Endometrium (tissue), 2 donors: ENCODE measurements at regions not wholly inside any gene's neighbourhood (a gene's known extent, or its start where the extent isn't known, plus 50 kb on each side); places are given as distances from the start of the nearest gene placed in this dataset.
"Not testable (repeated sequence)": the region's sequence is repeated elsewhere in the genome, so short reads cannot be mapped to it uniquely, and the experiment has no call there.

Experiments
- FAIRE-seq: peaks from 2 replicates; lab custom pipeline; 2012; peaks lifted over from hg19 to GRCh38; lab: Jason Lieb, UNC
- donor health status: control.
- donor health status: control.

DNA sequence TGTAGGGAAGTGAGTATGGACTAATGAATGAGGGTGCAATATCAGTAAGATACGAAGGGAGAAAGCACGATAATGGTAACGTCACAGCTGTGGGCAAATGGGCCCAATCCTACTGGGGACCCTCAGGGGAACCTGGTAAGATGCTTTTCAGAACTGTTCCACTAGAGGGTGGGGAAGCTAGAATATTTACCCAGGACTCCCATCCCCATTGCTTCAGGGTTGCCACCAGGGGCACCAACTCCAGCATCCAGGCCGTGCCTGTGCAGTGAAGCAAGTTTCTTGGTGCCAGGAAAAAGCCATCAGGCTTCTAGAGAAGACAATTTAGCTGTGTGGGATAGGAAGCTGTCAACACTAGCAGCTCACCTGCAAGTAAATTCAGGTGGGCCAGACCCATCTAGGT is 409.3 kb downstream of the AGTPBP1 start:
- no peak for FAIRE-seq

- no peak for FAIRE-seq
Measured at GRCh38 chr9:85331626-85332025, 410.1 kb downstream of the AGTPBP1 start.

DNA sequence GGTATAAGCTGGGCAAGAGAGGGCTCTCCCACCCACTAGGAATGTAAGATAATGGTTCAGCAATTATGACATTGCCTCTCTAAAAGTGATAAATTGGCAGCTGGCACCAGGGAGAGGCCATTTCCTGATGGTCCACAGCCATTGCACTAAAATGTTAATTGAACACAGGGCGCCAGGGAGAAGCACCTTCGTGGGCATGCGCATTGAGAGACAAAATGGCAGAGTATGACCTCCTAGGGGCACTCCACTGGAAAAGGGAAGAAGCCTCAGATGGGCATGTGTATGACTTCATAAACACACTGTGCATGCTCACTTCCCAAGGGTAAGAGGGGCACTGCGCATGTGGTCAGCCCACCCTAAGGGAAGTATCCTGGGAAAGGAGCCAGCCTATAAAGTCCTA is 419.2 kb downstream of the AGTPBP1 start:
- no peak for FAIRE-seq

DNA sequence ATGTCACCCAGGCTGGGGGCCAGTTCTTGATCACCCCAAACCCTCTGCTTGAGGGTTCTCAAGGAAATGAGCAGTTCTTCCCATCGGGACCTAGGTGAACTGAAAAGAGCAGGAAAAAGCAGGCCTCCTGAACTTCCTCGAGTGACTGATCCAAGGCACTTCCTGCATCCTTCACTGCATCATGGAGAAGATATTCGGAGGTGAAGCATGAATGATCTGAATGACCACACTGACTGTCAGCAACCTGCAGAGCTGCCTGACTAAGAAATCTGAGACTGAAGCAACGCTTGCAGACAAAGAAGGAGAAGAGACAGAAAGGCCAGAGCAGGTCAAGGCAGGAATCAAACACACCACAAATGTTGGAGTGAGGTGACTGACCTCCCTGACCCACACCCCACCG is 420.2 kb downstream of the AGTPBP1 start:
- FAIRE-seq: no peak

DNA sequence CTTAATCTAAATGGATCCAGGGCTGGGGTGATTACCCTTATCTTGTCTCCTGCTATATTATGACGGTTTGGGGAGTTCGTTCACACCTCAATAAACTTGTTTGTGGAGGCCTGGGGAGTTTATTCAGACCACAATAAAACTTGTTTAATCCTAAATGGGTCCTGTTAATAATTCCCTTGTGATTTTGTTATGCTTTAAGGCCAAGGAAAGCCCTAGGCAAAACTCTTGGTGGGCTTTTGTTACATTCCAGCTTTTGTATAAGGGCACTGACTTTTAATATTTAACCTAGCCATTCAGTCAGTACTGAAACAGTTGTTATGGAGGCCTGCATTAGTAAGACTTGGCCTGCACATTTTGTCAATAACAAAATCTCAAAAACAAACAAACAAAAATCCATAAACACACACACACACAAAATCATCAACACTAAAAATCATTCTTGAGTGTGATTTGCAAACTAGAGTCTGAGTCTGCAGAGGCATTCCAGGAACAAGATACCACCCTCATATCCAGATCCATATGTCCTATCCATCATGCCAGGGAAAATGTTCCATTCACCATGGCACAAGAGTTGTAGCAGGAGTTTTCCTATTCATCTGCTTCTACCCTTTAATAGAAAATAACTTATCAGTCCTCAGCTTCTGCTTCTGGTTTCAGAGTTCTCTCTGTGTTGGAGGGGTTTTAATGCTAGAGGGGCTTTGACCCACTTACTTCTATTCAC is 421.7 kb downstream of the AGTPBP1 start:
- FAIRE-seq: no peak

DNA sequence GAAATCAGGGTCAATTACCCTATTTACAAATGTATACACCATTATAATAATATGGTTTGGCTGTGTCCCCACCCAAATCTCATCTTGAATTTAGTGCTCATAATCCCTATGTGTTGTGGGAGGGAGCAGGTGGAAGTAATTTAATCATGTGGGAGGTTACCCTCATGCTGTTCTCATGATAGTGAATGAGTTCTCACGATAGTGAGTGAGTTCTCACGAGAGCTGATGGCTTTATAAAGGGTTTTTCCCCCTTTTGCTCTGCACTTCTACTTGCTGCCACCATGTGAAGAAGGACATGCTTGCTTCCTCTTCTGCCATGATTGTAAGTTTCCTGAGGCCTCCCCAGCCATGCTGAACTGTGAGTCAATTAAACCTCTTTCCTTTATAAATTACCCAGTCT is 426.2 kb downstream of the AGTPBP1 start:
- not testable (repeated sequence) for FAIRE-seq

GRCh38 chr9:85310573-85310972 is 431.2 kb downstream of the AGTPBP1 start:
- FAIRE-seq: no peak

DNA sequence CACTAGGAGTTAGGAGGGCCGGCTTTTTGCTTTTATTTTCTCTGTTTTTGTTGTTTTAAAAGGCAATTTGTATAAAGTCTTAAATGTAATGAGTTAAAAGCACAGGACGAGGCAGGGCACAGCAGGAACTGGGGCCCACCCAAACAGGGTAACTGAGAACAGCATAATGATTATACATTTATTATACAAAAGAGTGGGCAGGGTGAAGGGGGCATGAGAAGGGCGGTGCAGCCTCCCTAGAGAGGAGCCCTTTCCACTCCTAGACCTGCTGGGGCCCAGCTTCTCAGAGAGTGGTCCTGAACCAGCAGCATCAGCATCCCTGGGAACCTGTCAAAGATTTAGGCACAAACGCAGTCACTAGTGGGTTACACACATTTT is 438.0 kb downstream of the AGTPBP1 start:
- no peak for FAIRE-seq

- FAIRE-seq: no peak
Measured at GRCh38 chr9:85302938-85303756, 438.6 kb downstream of the AGTPBP1 start.

- FAIRE-seq: no peak
Measured at GRCh38 chr9:85298499-85298898, 443.3 kb downstream of the AGTPBP1 start.

DNA sequence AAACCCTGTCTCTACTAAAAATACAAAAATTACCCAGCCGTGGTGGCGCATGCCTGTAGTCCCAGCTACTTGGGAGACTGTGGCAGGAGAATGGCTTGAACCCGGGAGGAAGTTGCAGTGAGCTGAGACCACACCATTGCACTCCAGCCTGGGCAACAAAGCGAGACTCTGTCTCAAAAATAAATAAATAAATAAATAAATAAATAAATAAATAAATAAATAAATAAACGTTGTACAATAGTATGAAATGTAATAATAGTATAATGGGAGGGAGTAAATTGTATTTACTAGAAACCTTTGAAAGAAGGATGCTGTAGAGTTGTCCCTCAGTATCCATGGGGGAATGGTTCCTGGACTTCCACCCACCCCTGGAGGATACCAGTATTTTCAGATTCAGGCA is 446.5 kb downstream of the AGTPBP1 start:
- FAIRE-seq: not testable (repeated sequence)

DNA sequence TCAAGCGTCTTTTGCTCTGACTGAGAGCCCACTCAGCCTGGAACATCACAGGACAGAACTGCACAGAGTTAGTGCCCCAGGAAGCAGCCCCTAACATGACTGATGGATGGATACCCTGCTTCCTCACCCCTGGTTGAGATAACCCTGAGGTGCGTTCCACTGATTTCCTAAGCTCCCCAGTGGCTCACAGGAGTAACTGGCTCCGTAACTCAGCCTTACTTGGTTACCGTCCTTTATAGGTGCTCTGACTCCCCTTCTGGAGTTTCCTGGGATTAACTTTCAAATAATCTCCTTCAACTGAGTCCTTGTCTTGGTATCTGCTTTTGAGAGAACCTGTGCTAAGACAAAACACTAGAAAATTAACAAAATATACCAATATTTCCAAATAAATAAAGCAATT is 449.5 kb downstream of the AGTPBP1 start:
- no peak for FAIRE-seq

DNA sequence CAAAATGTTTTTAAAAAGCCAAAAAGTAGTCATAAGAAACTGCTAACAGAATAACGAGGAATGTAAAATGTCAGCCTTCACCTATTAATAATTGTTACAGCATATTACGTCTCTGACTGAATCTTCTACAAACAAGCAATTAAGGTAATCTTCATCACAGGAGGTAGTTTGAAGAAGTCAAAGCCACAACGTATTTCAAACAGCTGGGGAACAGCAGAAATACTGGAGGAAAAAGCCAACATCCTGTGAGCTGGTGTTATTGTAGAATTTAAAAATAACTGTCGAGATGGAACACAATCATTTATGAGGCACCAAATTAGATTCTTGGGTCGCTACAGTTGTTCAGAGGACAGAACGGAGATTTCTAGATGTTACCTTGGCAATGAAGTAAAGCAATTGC is 450.5 kb downstream of the AGTPBP1 start:
- FAIRE-seq: no peak

DNA sequence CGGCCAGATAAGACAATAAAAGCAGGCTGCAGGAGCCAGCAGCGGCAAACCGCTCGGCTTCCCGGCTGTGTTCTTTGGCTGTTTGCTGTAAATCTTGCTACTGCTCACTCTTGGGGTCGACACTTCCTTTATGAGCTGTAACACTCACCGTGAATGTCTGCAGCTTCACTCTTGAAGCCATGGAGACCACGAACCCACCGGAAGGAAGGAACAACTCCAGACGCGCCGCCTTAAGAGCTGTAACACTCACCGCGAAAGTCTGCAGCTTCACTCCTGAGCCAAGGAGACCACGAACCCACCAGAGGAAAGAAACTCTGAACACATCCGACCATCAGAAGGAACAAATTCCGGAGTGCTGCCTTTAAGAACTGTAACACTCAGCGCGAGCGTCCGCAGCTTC is 451.7 kb downstream of the AGTPBP1 start:
- no peak for FAIRE-seq

- no peak for FAIRE-seq
Measured at GRCh38 chr9:85289142-85289541, 452.6 kb downstream of the AGTPBP1 start.

DNA sequence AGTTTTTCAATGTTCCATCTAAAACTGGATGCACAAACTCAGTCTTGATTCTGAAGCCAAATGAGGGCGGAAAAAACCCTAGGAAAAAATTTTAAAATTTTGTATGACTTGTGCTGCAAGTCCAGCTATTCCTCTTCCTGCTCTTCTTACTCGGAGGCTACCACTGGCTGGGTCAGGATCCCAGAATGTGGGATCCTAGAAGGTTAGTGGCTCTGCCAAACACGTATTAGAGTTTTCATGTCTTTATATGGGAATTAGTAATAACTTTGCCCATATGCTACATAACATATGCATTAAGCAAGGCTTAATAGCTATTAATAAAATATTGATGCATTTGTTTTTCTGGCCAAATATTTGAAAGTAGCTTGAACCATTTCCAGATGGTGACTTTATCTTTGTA is 458.3 kb downstream of the AGTPBP1 start:
- no peak for FAIRE-seq

- no peak for FAIRE-seq
Measured at GRCh38 chr9:85278769-85279168, 463.0 kb downstream of the AGTPBP1 start.

- peak; percentile 95 for FAIRE-seq
Measured at GRCh38 chr9:85276741-85277140, 465.0 kb downstream of the AGTPBP1 start.

- no peak for FAIRE-seq
Measured at GRCh38 chr9:85269811-85270210, 471.9 kb downstream of the AGTPBP1 start.

- no peak for FAIRE-seq
Measured at GRCh38 chr9:85268131-85268530, 473.6 kb downstream of the AGTPBP1 start.

DNA sequence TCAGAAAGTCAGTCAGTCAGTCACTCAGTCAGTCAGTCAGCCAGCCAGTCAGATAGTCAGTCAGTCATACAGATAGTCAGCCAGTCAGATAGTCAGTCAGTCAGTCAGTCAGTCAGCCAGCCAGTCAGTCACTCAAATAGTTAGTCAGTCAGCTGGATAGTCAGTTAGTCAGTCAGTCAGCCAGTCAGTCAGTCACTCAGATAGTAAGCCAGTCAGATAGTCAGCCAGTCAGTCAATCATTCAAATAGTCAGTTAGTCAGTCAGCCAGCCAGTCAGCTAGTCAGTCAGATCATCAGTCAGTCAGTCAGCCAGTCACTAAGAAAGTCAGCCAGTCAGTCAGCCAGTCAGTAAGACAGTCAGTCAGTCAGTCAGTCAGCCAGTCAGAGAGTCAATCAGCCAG is 477.1 kb downstream of the AGTPBP1 start:
- no peak for FAIRE-seq

- FAIRE-seq: no peak
Measured at GRCh38 chr9:85263288-85263687, 478.5 kb downstream of the AGTPBP1 start.

DNA sequence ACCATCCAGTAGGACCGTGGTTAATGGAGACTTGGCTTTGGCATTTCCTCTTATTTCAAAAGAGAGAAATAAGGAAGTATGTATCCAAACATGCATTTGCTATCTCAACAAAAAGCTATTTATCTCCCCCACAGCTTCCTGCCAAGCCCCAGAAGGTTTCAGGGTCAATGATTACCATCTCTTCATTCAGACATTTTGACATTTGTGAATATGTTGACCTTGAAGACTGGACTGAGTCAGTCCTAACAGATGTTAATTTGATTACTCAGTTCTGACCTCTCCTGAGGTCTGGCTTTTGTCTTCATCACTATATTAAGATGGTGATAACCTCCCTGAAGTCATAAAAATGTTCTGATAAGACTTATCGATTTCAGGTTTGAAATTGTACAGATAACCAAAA is 479.4 kb downstream of the AGTPBP1 start:
- no peak for FAIRE-seq
